KMS-11 (cell line): ENCODE measurements at regions not wholly inside any gene's neighbourhood (a gene's known extent, or its start where the extent isn't known, plus 50 kb on each side); places are given as distances from the start of the nearest gene placed in this dataset.

ENCODE experiments used
- H2AFZ ChIP-seq: fragments of 200-600 bp; sonication (generic); 2 replicates; pipeline ENCODE4 v1.6.1; 2016; ENCODE audit warnings: antibody characterized with exemption, mixed run types, low read depth
- H3K27ac ChIP-seq: fragments of 200-600 bp; sonication (generic); 2 replicates; pipeline ENCODE4 v1.6.1; 2016; ENCODE audit warnings: mild to moderate bottlenecking, mixed run types
- H3K27me3 ChIP-seq: fragments of 200-600 bp; sonication (generic); 2 replicates; pipeline ENCODE4 v1.6.1; 2017; ENCODE audit warnings: mild to moderate bottlenecking, low read depth, mixed run types, moderate library complexity; ENCODE audit not compliant: insufficient read depth
- H3K36me3 ChIP-seq: fragments of 200-600 bp; sonication (generic); 2 replicates; pipeline ENCODE4 v1.6.1; 2017; ENCODE audit warnings: mild to moderate bottlenecking, mixed run types; ENCODE audit not compliant: insufficient read depth
- H3K4me1 ChIP-seq: fragments of 200-600 bp; sonication (generic); 2 replicates; pipeline ENCODE4 v1.6.1; 2016; ENCODE audit warnings: mild to moderate bottlenecking, low read depth, mixed run types; ENCODE audit not compliant: poor library complexity, severe bottlenecking
- H3K4me2 ChIP-seq: fragments of 200-600 bp; sonication (generic); 2 replicates; pipeline ENCODE4 v1.7.0; 2016; ENCODE audit warnings: mild to moderate bottlenecking, mixed run types
- H3K4me3 ChIP-seq: fragments of 200-600 bp; sonication (generic); IDR thresholded peaks from 2 replicates; pipeline ENCODE4 v1.6.1; 2017; ENCODE audit warnings: low read depth, low read length, mixed read lengths; ENCODE audit not compliant: insufficient read depth
- H3K79me2 ChIP-seq: fragments of 200-600 bp; sonication (generic); 2 replicates; pipeline ENCODE4 v1.6.1; 2016; ENCODE audit warnings: low read depth, mixed run types; ENCODE audit not compliant: insufficient read depth
- H3K9ac ChIP-seq: fragments of 200-600 bp; sonication (generic); 2 replicates; pipeline ENCODE4 v1.6.1; 2016; ENCODE audit warnings: mild to moderate bottlenecking, mixed run types
- H4K20me1 ChIP-seq: fragments of 200-600 bp; sonication (generic); 2 replicates; pipeline ENCODE4 v1.6.1; 2016; ENCODE audit warnings: mild to moderate bottlenecking, mixed run types; ENCODE audit not compliant: insufficient read depth
- CTCF ChIP-seq: fragments of 200-600 bp; sonication (generic); conservative IDR thresholded peaks from 2 replicates; pipeline ENCODE4 v1.6.1; 2017; ENCODE audit warnings: low read depth, mild to moderate bottlenecking, antibody characterized with exemption, low read length, moderate library complexity, mixed read lengths

GRCh38 chr12:92261692-92262091 is 116.0 kb upstream of the BTG1 start:
- no peaks in the 10 kb centered on the region for H3K36me3 ChIP-seq
- no peak for TF ChIP-seq CTCF
- no peak overlapping the region for H3K27ac ChIP-seq
- H2AFZ ChIP-seq: no peak overlapping the region
- H3K79me2 ChIP-seq: no peaks in the 10 kb centered on the region
- no peak overlapping the region for H3K4me3 ChIP-seq
- no peaks in the 10 kb centered on the region for H3K4me1 ChIP-seq
- no peak overlapping the region for H3K4me2 ChIP-seq
- H3K27me3 ChIP-seq: no peaks in the 10 kb centered on the region
- H4K20me1 ChIP-seq: no peaks in the 10 kb centered on the region
- no peak overlapping the region for H3K9ac ChIP-seq

DNA sequence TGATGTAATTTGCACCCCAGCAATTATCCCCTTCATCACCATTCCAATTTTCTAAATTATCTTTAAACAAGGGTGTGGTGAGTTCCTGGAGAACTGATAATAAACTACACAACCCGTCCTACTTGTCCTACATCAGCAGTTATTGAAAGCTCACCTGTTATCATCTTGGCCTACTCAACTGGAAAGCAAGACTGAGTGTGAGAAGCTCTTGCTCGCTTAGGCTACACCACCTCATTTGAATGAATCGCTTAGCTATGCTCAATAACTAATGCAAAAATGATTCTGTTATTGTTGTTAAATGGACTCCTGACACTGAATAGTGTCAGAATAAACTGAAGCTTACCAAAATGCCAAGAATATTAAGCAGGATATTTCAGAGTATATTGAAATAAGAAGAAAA is 115.4 kb upstream of the BTG1 start:
- Histone ChIP-seq H3K4me2 (no peak overlapping the region), H3K27me3 (no peaks in the 10 kb centered on the region), H2AFZ (no peak overlapping the region), H3K79me2 (no peaks in the 10 kb centered on the region), H3K27ac (no peak overlapping the region), H4K20me1 (no peaks in the 10 kb centered on the region), H3K4me3 (no peak overlapping the region), H3K36me3 (no peaks in the 10 kb centered on the region), H3K4me1 (no peaks in the 10 kb centered on the region), H3K9ac (no peak overlapping the region)
- TF ChIP-seq CTCF: no peak

DNA sequence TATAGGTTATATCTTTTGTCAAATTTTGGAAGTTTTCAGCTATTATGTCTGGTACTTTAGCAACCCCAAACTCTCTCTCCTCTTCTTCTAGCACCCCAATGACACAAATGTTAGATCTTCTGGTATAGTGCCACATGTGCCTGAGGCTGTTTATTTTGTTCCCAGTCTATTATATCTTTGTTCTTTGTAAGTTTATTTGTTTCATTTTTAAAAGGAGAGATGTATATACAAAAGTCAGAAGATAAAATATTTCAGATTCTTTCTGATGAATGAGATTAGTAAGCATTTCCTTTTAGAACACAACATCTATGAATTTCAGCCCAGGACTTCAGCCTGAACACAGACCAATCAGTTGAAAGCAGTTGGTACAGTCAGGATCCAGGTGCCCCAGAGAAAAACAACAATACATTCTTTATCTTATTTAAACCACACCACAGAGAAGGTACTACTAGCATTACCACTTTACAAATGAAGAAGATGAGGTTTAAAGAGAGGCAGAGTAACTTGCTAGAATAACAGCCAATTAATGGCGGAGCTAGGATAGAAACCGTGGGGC is 114.1 kb upstream of the BTG1 start:
- Histone ChIP-seq H4K20me1 (no peaks in the 10 kb centered on the region), H3K4me2 (no peak overlapping the region), H3K27ac (no peak overlapping the region)

DNA sequence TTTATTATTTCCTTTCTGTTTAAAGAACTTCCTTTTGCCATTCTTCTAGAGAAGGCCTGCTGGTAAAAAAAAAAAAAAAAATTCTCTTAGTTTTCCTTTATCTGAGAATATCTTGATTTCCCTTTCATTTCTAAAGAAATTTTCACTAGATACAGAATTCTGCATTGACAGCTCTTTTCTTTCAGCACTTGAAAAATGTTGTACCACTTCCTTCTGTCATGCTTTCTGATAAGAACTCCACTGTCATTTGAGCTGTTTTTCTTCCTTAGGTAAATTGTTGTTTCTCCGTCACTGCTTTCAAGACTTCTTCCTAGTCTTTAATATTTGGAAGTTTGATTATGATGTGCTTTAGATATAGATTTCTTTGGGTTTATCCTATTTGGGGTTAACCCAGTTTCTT is 113.6 kb upstream of the BTG1 start:
- Histone ChIP-seq H3K9ac (no peak overlapping the region), H4K20me1 (no peaks in the 10 kb centered on the region), H2AFZ (no peak overlapping the region), H3K36me3 (no peaks in the 10 kb centered on the region), H3K27me3 (no peaks in the 10 kb centered on the region), H3K79me2 (no peaks in the 10 kb centered on the region), H3K27ac (no peak overlapping the region), H3K4me1 (no peaks in the 10 kb centered on the region), H3K4me2 (no peak overlapping the region), H3K4me3 (no peak overlapping the region)
- TF ChIP-seq CTCF: no peak

More for the DNA sequence above, 114.1 kb upstream of the BTG1 start:
- no peak overlapping the region for H3K4me3 ChIP-seq
- no peaks in the 10 kb centered on the region for H3K27me3 ChIP-seq
- no peak overlapping the region for H3K9ac ChIP-seq
- no peaks in the 10 kb centered on the region for H3K79me2 ChIP-seq
- no peaks in the 10 kb centered on the region for H3K4me1 ChIP-seq
- no peak overlapping the region for H2AFZ ChIP-seq
- no peak for TF ChIP-seq CTCF
- no peaks in the 10 kb centered on the region for H3K36me3 ChIP-seq
